ENCODE measurements at regions not wholly inside any gene's neighbourhood (a gene's known extent, or its start where the extent isn't known, plus 50 kb on each side); places are given as distances from the start of the nearest gene placed in this dataset.

GRCh38 chr2:181123798-181124231 is 143.4 kb downstream of the UBE2E3 start:
- TF ChIP-seq CTCF (IDR thresholded peaks at IDR 0.05): no peak
- no peaks in the 10 kb centered on the region for H3K4me1 ChIP-seq
- no peak overlapping the region for H3K27ac ChIP-seq
- H3K9me3 ChIP-seq: no peaks in the 10 kb centered on the region
- no peaks in the 10 kb centered on the region for H3K27me3 ChIP-seq
- H3K4me3 ChIP-seq: no peak overlapping the region
- intact Hi-C loops (cut with DNase I; ENCODE audit: low total_unique reads): no loop called here
- no peak for DNase-seq
- no peaks in the 10 kb centered on the region for H3K36me3 ChIP-seq

- no peaks in the 10 kb centered on the region for H3K36me3 ChIP-seq
- TF ChIP-seq CTCF (IDR thresholded peaks at IDR 0.05): no peak
- no peaks in the 10 kb centered on the region for H3K9me3 ChIP-seq
- H3K4me3 ChIP-seq: no peak overlapping the region
- DNase-seq: no peak
- no peaks in the 10 kb centered on the region for H3K27me3 ChIP-seq
- intact Hi-C loops (cut with DNase I; ENCODE audit: low total_unique reads): no loop called here
- H3K4me1 ChIP-seq: no peaks in the 10 kb centered on the region
- no peak overlapping the region for H3K27ac ChIP-seq
These were observed 144.1 kb downstream of the UBE2E3 start for GRCh38 chr2:181124497-181124896.

- Histone ChIP-seq H3K27ac (no peak overlapping the region), H3K27me3 (no peaks in the 10 kb centered on the region), H3K36me3 (no peaks in the 10 kb centered on the region), H3K4me1 (no peaks in the 10 kb centered on the region), H3K4me3 (no peak overlapping the region), H3K9me3 (no peaks in the 10 kb centered on the region)
- DNase-seq: no peak
- no peak for TF ChIP-seq CTCF (IDR thresholded peaks at IDR 0.05)
- intact Hi-C loops (cut with DNase I; ENCODE audit: low total_unique reads): no loop called here
These were observed 145.0 kb downstream of the UBE2E3 start for GRCh38 chr2:181125359-181125758.

- H3K4me1 ChIP-seq: no peaks in the 10 kb centered on the region
- H3K27me3 ChIP-seq: no peaks in the 10 kb centered on the region
- intact Hi-C loops (cut with DNase I; ENCODE audit: low total_unique reads): no loop called here
- no peaks in the 10 kb centered on the region for H3K9me3 ChIP-seq
- no peak for DNase-seq
- no peak overlapping the region for H3K4me3 ChIP-seq
- no peaks in the 10 kb centered on the region for H3K36me3 ChIP-seq
- H3K27ac ChIP-seq: no peak overlapping the region
- TF ChIP-seq CTCF (IDR thresholded peaks at IDR 0.05): no peak
These were observed 146.0 kb downstream of the UBE2E3 start for GRCh38 chr2:181126311-181126868.

GRCh38 chr2:181128199-181128598 is 147.8 kb downstream of the UBE2E3 start:
- H3K36me3 ChIP-seq: no peaks in the 10 kb centered on the region
- no peaks in the 10 kb centered on the region for H3K4me1 ChIP-seq
- H3K9me3 ChIP-seq: no peaks in the 10 kb centered on the region
- no peak for TF ChIP-seq CTCF (IDR thresholded peaks at IDR 0.05)
- no peak overlapping the region for H3K4me3 ChIP-seq
- no peaks in the 10 kb centered on the region for H3K27me3 ChIP-seq
- intact Hi-C loops (cut with DNase I; ENCODE audit: low total_unique reads): no loop called here
- H3K27ac ChIP-seq: no peak overlapping the region
- no peak for DNase-seq

All from tibial artery (tissue), 4 donors.